ENCODE measurements at regions not wholly inside any gene's neighbourhood (a gene's known extent, or its start where the extent isn't known, plus 50 kb on each side); places are given as distances from the start of the nearest gene placed in this dataset.

DNA sequence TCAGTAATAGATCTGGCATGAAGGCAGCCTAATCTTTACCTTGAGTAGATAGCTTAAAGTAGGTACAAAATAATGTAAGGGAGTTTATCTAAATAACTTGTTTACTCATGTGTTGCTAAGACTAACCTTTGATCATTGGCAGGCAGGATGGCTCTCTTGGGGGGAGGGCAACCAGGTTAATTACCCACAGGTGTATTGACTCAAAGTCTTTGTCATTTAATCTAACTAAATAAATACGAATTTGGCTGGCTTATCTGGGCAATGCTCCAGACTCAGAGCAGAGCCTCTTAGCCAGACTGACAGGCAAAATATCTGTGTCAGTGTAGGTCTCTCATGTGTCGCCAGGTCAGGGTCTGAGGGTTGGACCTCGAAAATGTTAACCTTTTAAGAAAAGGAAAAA lies 283.4 kb upstream of the KLHL1 start:
- TF ChIP-seq, protein P1, sequence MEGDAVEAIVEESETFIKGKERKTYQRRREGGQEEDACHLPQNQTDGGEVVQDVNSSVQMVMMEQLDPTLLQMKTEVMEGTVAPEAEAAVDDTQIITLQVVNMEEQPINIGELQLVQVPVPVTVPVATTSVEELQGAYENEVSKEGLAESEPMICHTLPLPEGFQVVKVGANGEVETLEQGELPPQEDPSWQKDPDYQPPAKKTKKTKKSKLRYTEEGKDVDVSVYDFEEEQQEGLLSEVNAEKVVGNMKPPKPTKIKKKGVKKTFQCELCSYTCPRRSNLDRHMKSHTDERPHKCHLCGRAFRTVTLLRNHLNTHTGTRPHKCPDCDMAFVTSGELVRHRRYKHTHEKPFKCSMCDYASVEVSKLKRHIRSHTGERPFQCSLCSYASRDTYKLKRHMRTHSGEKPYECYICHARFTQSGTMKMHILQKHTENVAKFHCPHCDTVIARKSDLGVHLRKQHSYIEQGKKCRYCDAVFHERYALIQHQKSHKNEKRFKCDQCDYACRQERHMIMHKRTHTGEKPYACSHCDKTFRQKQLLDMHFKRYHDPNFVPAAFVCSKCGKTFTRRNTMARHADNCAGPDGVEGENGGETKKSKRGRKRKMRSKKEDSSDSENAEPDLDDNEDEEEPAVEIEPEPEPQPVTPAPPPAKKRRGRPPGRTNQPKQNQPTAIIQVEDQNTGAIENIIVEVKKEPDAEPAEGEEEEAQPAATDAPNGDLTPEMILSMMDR (IDR thresholded peaks at IDR 0.05; ENCODE audit: insufficient read depth, low read depth, low read length) = no peak
- TF ChIP-seq EZH2 (IDR thresholded peaks at IDR 0.05; ENCODE audit: insufficient read depth, low read length) = no peak

Data from astrocyte (in vitro differentiated cells and primary cell).